ENCODE measurements at regions not wholly inside any gene's neighbourhood (a gene's known extent, or its start where the extent isn't known, plus 50 kb on each side); places are given as distances from the start of the nearest gene placed in this dataset.

GRCh38 chr18:29753379-29753778 lies 1289.2 kb downstream of the DSC3 start:
- Histone ChIP-seq H3K27me3 (no peaks in the 10 kb centered on the region), H3K9me3 (no peaks in the 10 kb centered on the region), H3K27ac (no peak overlapping the region), H3K4me3 (replicated peaks in 1 of 3) (no peak overlapping the region), H3K36me3 (no peaks in the 10 kb centered on the region), H3K4me1 (no peaks in the 10 kb centered on the region)
- intact Hi-C loops (cut with DNase I), result no loop called here
- DNase-seq, result no peak
- 87 to 91% methylated on average over 4 of the region's 4 CpGs for WGBS, 2 donors
- TF ChIP-seq POLR2A (IDR thresholded peaks at IDR 0.05) (no peak), CTCF (IDR thresholded peaks at IDR 0.05) (no peak)

GRCh38 chr18:29749704-29750103 lies 1292.8 kb downstream of the DSC3 start:
- Histone ChIP-seq H3K27me3 (no peaks in the 10 kb centered on the region), H3K9me3 (no peaks in the 10 kb centered on the region), H3K4me1 (no peaks in the 10 kb centered on the region), H3K27ac (no peak overlapping the region), H3K36me3 (no peaks in the 10 kb centered on the region), H3K4me3 (replicated peaks in 1 of 3) (no peak overlapping the region)
- DNase-seq, result no peak
- TF ChIP-seq CTCF (IDR thresholded peaks at IDR 0.05), result no peak
- TF ChIP-seq POLR2A (IDR thresholded peaks at IDR 0.05), result no peak
- intact Hi-C loops (cut with DNase I), result no loop called here
- 90 to 96% methylated on average over 1 of the region's 1 CpG for WGBS, 2 donors

- 91 to 94% methylated on average over 1 of the region's 1 CpG for WGBS, 2 donors
These were observed 1301.1 kb downstream of the DSC3 start for GRCh38 chr18:29741461-29741860.

GRCh38 chr18:29737620-29738019 lies 1304.9 kb downstream of the DSC3 start:
- H3K27ac ChIP-seq, result no peak overlapping the region
- no peak for DNase-seq
- intact Hi-C loops (cut with DNase I), result no loop called here
- H3K4me3 ChIP-seq (replicated peaks in 1 of 3), result no peak overlapping the region
- no peaks in the 10 kb centered on the region for H3K9me3 ChIP-seq
- 94 to 100% methylated on average over 3 to 4 of the region's 4 CpGs for WGBS, 2 donors
- no peaks in the 10 kb centered on the region for H3K27me3 ChIP-seq
- TF ChIP-seq POLR2A (IDR thresholded peaks at IDR 0.05) (no peak), CTCF (IDR thresholded peaks at IDR 0.05) (no peak)
- no peaks in the 10 kb centered on the region for H3K4me1 ChIP-seq
- no peaks in the 10 kb centered on the region for H3K36me3 ChIP-seq

More at GRCh38 chr18:29741461-29741860, 1301.1 kb downstream of the DSC3 start:
- H3K4me3 ChIP-seq (replicated peaks in 1 of 3), result no peak overlapping the region
- no peak for DNase-seq
- peaks cover 3% of the 10 kb centered on the region for H3K9me3 ChIP-seq
- no peaks in the 10 kb centered on the region for H3K27me3 ChIP-seq
- H3K4me1 ChIP-seq, result no peaks in the 10 kb centered on the region
- TF ChIP-seq POLR2A (IDR thresholded peaks at IDR 0.05) (no peak), CTCF (IDR thresholded peaks at IDR 0.05) (no peak)
- no peaks in the 10 kb centered on the region for H3K36me3 ChIP-seq
- H3K27ac ChIP-seq, result no peak overlapping the region
- intact Hi-C loops (cut with DNase I), result no loop called here

GRCh38 chr18:29737190-29737589 lies 1305.4 kb downstream of the DSC3 start:
- WGBS, 2 donors, result 84 to 89% methylated on average over 2 of the region's 3 CpGs
- DNase-seq, result no peak
- no peaks in the 10 kb centered on the region for H3K36me3 ChIP-seq
- intact Hi-C loops (cut with DNase I), result no loop called here
- TF ChIP-seq POLR2A (IDR thresholded peaks at IDR 0.05) (no peak), CTCF (IDR thresholded peaks at IDR 0.05) (no peak)
- no peak overlapping the region for H3K27ac ChIP-seq
- H3K4me3 ChIP-seq (replicated peaks in 1 of 3), result no peak overlapping the region
- no peaks in the 10 kb centered on the region for H3K4me1 ChIP-seq
- no peaks in the 10 kb centered on the region for H3K9me3 ChIP-seq
- no peaks in the 10 kb centered on the region for H3K27me3 ChIP-seq
